GM10266 (cell line): ENCODE measurements at regions not wholly inside any gene's neighbourhood (a gene's known extent, or its start where the extent isn't known, plus 50 kb on each side); places are given as distances from the start of the nearest gene placed in this dataset.
"Not testable (repeated sequence)": the region's sequence is repeated elsewhere in the genome, so short reads cannot be mapped to it uniquely, and the experiment has no call there.

ENCODE experiments used
- DNase-seq: peaks from one replicate; pipeline ENCODE4 v3.0.0; 2012; ENCODE audit errors: extremely low spot score
- CTCF ChIP-seq: IDR thresholded peaks from 2 replicates; pipeline ENCODE4 v1.5.1; 2012; ENCODE audit warnings: mild to moderate bottlenecking, low read depth; ENCODE audit not compliant: control insufficient read depth, insufficient read depth; ENCODE audit errors: missing control alignments

GRCh38 chr2:15756011-15756550 lies 164.4 kb downstream of the DDX1 start:
- no peak for DNase-seq
- TF ChIP-seq CTCF, result no peak

GRCh38 chr2:15756882-15757819 lies 165.5 kb downstream of the DDX1 start:
- no peak for TF ChIP-seq CTCF
- DNase-seq, result no peak

GRCh38 chr2:15757820-15758586 lies 166.3 kb downstream of the DDX1 start:
- DNase-seq, result no peak
- TF ChIP-seq CTCF, result no peak

GRCh38 chr2:15758848-15759247 lies 167.2 kb downstream of the DDX1 start:
- TF ChIP-seq CTCF, result no peak
- DNase-seq, result no peak

GRCh38 chr2:15759385-15759784 lies 167.7 kb downstream of the DDX1 start:
- DNase-seq, result no peak
- TF ChIP-seq CTCF, result no peak

- not testable (repeated sequence) for DNase-seq
These were observed 168.1 kb downstream of the DDX1 start for GRCh38 chr2:15759791-15760190.

GRCh38 chr2:15760232-15760910 lies 168.7 kb downstream of the DDX1 start:
- DNase-seq, result no peak
- TF ChIP-seq CTCF, result no peak
